Peyer's patch (tissue), 4 donors: ENCODE measurements at regions not wholly inside any gene's neighbourhood (a gene's known extent, or its start where the extent isn't known, plus 50 kb on each side); places are given as distances from the start of the nearest gene placed in this dataset.

Experiments used
- DNase-seq, 3 donors: peaks; one replicate each; pipeline ENCODE4 v3.0.0-alpha.2; 2017 to 2019
- H3K27ac ChIP-seq, 4 donors: fragments of 200-600 bp; sonication (generic); one replicate each; pipeline ENCODE4 v1.5.1; 2016 to 2019
- H3K27me3 ChIP-seq, 2 donors: fragments of 200-600 bp; sonication (generic); one replicate each; pipeline ENCODE4 v1.5.1; 2019
- H3K36me3 ChIP-seq, 3 donors: fragments of 200-600 bp; sonication (generic); one replicate each; pipeline ENCODE4 v1.5.1; 2016 to 2019
- H3K4me1 ChIP-seq, 4 donors: fragments of 200-600 bp; sonication (generic); one replicate each; pipeline ENCODE4 v1.5.1; 2016 to 2019
- H3K4me3 ChIP-seq, 4 donors: fragments of 200-600 bp; sonication (generic); 1 replicate in 3 of 4; 2 replicates in 1 of 4; pipeline ENCODE4 v1.5.1; 2016 to 2019; ENCODE audit warnings: mild to moderate bottlenecking in 1 of 4
- H3K9me3 ChIP-seq, 4 donors: fragments of 200-600 bp; sonication (generic); one replicate each; pipeline ENCODE4 v1.5.1; 2016 to 2019; ENCODE audit warnings: mild to moderate bottlenecking in 1 of 4
- POLR2A ChIP-seq, 2 donors: fragments of 450-650 bp; IDR thresholded peaks; one replicate each; pipeline ENCODE4 v1.5.1; 2017; ENCODE audit warnings: antibody characterized with exemption in 2 of 2, mild to moderate bottlenecking in 2 of 2, moderate library complexity in 2 of 2
- TF ChIP-seq, protein P1 (sequence below), 6 experiments: fragments of 450-650 bp in 4 of 6; fragments of 200-600 bp in 2 of 6; sonication (generic) in 1 of 6; IDR thresholded peaks; one replicate each; pipeline ENCODE4 v1.5.1; 2017 to 2019; ENCODE audit warnings: antibody characterized with exemption in 6 of 6, mild to moderate bottlenecking in 3 of 6, moderate library complexity in 1 of 6

DNA sequence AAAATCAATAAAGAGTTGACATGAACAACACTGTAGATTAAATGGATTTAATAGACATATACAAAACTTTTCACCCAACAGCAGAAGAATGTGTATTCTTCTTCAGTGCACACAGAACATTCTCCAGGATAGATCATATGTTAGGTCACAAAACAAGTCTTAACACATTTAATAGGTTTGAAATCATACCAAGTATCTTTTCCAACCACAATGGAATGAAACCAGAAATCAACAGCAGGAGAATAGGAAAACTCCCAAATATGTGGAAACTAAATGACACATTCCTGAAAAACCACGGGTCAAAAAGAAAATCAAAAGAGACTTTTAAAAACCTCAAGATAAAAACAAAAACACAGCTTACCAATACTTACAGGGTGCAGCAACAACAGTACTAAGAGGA is 790.1 kb upstream of the ZNF608 start:
- Histone ChIP-seq H3K27ac (no peak overlapping the region), H3K4me1 (no peaks in the 10 kb centered on the region), H3K9me3 (no peaks in the 10 kb centered on the region), H3K36me3 (no peaks in the 10 kb centered on the region), H3K27me3 (no peaks in the 10 kb centered on the region), H3K4me3 (no peak overlapping the region)
- TF ChIP-seq, protein P1, sequence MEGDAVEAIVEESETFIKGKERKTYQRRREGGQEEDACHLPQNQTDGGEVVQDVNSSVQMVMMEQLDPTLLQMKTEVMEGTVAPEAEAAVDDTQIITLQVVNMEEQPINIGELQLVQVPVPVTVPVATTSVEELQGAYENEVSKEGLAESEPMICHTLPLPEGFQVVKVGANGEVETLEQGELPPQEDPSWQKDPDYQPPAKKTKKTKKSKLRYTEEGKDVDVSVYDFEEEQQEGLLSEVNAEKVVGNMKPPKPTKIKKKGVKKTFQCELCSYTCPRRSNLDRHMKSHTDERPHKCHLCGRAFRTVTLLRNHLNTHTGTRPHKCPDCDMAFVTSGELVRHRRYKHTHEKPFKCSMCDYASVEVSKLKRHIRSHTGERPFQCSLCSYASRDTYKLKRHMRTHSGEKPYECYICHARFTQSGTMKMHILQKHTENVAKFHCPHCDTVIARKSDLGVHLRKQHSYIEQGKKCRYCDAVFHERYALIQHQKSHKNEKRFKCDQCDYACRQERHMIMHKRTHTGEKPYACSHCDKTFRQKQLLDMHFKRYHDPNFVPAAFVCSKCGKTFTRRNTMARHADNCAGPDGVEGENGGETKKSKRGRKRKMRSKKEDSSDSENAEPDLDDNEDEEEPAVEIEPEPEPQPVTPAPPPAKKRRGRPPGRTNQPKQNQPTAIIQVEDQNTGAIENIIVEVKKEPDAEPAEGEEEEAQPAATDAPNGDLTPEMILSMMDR (IDR thresholded peaks at IDR 0.05) = no peak
- no peak for TF ChIP-seq POLR2A (IDR thresholded peaks at IDR 0.05)
- DNase-seq = no peak

DNA sequence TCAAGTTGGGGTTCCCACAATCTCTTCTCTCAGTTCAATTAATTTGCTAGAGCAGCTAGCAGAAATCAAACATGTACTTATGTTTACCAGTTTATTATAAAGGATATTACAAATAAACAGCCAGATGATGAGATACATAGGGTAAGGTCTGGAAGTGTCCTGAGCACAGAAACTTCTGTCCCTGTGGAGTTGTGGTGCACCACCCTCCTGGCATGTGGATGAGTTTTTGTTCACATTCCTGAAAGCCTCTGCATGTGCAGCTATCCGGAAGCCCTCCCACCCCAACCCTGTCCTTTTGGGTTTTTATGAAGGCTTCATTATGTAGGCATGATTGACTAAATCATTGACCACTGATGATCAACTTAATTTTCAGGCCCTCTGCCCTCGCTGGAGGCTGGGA is 791.2 kb upstream of the ZNF608 start:
- no peak for TF ChIP-seq POLR2A (IDR thresholded peaks at IDR 0.05)
- TF ChIP-seq, protein P1 (IDR thresholded peaks at IDR 0.05) = no peak
- no peaks in the 10 kb centered on the region for H3K4me1 ChIP-seq
- H3K36me3 ChIP-seq = no peaks in the 10 kb centered on the region
- no peak overlapping the region for H3K27ac ChIP-seq
- no peak for DNase-seq
- H3K4me3 ChIP-seq = no peak overlapping the region
- no peaks in the 10 kb centered on the region for H3K27me3 ChIP-seq
- no peaks in the 10 kb centered on the region for H3K9me3 ChIP-seq

DNA sequence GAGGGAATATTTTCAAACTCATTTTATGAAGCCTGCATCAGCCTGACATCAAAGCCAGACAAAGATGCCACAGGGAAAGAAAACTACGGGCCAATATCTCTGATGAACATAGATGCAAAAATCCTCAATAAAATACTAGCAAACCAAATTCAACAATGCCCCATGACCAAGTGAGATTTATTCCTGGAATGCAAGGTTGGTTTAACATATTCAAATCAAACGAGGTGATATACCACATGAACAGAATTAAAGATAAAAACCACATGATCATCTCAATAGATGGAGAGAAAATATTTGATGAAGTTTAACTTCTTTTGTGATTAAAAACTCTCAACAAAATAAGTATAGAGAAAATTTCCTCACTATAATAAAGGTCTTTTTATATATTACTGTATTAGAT is 792.0 kb upstream of the ZNF608 start:
- Histone ChIP-seq H3K9me3 (no peaks in the 10 kb centered on the region), H3K4me3 (no peak overlapping the region), H3K36me3 (no peaks in the 10 kb centered on the region), H3K4me1 (no peaks in the 10 kb centered on the region), H3K27ac (no peak overlapping the region), H3K27me3 (no peaks in the 10 kb centered on the region)
- TF ChIP-seq POLR2A (IDR thresholded peaks at IDR 0.05) = no peak
- TF ChIP-seq, protein P1 (IDR thresholded peaks at IDR 0.05) = no peak
- no peak for DNase-seq

DNA sequence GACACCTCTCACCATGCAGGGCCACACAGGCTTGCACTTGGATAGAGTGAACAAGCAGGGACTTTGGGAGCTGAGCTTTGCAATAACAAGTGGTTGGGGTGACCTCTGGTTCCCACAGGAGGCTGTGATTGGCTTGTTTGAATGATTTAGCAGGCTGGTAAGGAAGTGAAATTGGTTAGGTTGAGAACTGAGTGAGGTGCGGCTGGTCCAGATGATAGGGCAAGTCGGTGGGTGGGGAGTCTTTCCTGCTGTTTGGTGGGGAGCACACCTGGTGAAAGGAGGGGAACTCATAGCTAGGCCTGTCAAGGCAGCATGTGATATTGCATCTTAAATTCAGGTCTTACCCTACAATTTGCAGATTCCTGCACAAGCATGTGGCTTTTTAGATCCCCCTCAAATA is 794.6 kb upstream of the ZNF608 start:
- no peak overlapping the region for H3K4me3 ChIP-seq
- TF ChIP-seq, protein P1 (IDR thresholded peaks at IDR 0.05) = no peak
- no peak for TF ChIP-seq POLR2A (IDR thresholded peaks at IDR 0.05)
- no peaks in the 10 kb centered on the region for H3K36me3 ChIP-seq
- H3K4me1 ChIP-seq = no peaks in the 10 kb centered on the region
- no peaks in the 10 kb centered on the region for H3K9me3 ChIP-seq
- no peak for DNase-seq
- H3K27ac ChIP-seq = no peak overlapping the region
- H3K27me3 ChIP-seq = no peaks in the 10 kb centered on the region

DNA sequence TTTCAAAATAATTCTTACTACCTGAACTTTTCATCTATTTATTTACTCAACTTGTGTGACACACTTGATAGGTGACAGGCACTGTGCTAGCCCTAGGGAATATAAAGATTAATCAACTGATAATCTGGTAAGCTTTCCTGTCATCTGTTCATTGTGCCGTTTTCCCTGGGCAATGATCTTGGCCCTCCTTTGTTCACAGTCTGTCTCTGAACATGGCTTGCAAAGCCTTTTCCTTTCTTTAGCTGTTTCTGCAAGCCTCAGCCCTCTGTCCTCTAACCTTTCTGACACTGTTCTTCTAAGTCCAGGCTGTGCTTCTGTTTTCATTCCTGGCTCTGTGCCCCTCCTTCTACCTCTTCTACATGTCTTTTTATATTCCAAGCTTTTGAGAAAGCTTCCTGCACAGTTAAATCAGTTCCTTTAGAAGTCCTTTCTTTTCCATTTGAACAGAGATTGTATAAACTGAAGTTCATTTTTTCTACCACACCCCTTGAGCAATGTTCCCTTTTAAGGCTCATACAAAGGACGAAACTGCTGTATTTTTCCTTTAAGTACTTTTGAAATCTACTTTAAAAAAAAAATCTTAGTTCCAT is 803.0 kb upstream of the ZNF608 start:
- Histone ChIP-seq H3K36me3 (no peaks in the 10 kb centered on the region), H3K9me3 (no peaks in the 10 kb centered on the region), H3K4me1 (no peaks in the 10 kb centered on the region), H3K4me3 (no peak overlapping the region), H3K27ac (no peak overlapping the region), H3K27me3 (no peaks in the 10 kb centered on the region)
- no peak for DNase-seq
- TF ChIP-seq, protein P1 (IDR thresholded peaks at IDR 0.05) = no peak
- TF ChIP-seq POLR2A (IDR thresholded peaks at IDR 0.05) = no peak

DNA sequence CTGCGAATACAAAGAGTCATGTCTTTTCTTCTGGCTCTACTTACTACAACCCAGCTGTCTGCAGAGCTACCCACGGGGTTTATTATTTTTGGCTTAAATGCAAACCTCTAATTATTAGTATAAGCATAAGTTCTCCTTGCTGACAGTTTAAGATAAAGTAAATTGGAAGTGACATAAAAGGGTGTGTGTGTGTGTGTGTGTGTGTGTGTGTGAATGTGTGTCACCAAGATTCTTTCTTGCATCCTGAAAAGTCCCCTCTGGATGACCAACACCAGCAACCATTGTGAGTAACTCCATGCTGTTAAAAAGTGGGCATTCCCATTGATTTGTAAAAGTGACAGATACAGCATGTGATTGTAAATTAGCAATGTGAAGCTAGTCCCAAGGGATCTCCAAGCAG is 803.8 kb upstream of the ZNF608 start:
- Histone ChIP-seq H3K27me3 (no peaks in the 10 kb centered on the region), H3K27ac (no peak overlapping the region), H3K9me3 (no peaks in the 10 kb centered on the region), H3K36me3 (no peaks in the 10 kb centered on the region), H3K4me3 (no peak overlapping the region), H3K4me1 (no peaks in the 10 kb centered on the region)
- no peak for DNase-seq
- no peak for TF ChIP-seq POLR2A (IDR thresholded peaks at IDR 0.05)
